Stimulated activated effector memory CD8-positive, alpha-beta T cell treated with anti-CD3 and anti-CD28 coated beads, Interleukin-12 subunit alpha, Interleukin-12 subunit beta, amount 100 ng/mL, for 72 hours (primary cell): ENCODE measurements at regions not wholly inside any gene's neighbourhood (a gene's known extent, or its start where the extent isn't known, plus 50 kb on each side); places are given as distances from the start of the nearest gene placed in this dataset.
A peak's percentile ranks its signal among the peaks of the same experiment; 100 is the strongest.

ENCODE experiments used
- ATAC-seq: fragments of 150-1000 bp; cut with Tn5 transposase; 2 replicates; pipeline ENCODE4 v1.10.0; 2021
- DNase-seq, 2 donors: peaks; one replicate each; pipeline ENCODE4 v3.0.0; 2021 to 2022; ENCODE audit warnings: low spot score in 2 of 2
- H3K27ac Mint-ChIP-seq: one replicate; pipeline ENCODE4 v1.8.0; 2022; ENCODE audit warnings: mild to moderate bottlenecking, mixed read lengths
- H3K36me3 Mint-ChIP-seq: one replicate; pipeline ENCODE4 v1.8.0; 2022; ENCODE audit warnings: mild to moderate bottlenecking, mixed read lengths
- H3K4me1 Mint-ChIP-seq: one replicate; pipeline ENCODE4 v1.8.0; 2022; ENCODE audit warnings: mixed read lengths
- H3K4me3 Mint-ChIP-seq: one replicate; pipeline ENCODE4 v1.8.0; 2022; ENCODE audit warnings: mild to moderate bottlenecking, mixed read lengths
- H3K9me3 Mint-ChIP-seq: one replicate; pipeline ENCODE4 v1.8.0; 2022; ENCODE audit warnings: mixed read lengths

DNA sequence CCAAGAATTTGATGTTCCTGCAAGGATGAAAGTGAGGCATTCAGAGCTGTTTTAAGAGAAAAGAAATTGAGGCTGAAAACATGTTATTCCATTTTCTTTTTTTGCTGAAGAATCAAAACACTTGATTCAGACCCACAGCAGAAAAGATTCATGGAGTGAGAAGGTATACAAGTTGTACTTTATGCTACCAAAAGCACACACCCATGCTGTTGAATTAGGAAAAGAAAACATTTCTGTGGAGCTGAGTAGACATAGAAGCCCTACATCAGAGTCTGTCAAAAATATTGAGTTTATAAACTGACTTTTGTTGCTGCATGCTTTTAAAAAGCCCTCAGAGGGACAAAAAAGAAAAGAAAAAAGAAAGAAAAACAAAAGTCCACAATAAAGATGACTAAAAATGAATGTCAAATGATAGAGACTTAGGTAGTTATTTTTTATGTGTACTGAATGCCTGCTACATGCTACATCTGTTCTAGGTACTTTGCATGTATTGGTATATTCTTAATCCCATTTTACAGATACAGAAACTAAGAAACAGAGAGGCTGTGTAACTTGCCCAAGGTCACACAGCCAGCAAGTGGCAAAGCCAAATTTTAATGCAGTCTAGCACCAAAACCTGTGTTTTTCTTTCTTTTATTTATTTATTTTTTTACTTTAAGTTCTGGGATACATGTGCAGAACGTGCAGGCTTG lies 71.7 kb upstream of the PALS2 start:
- Mint-ChIP-seq H3K9me3 (no peaks in the 10 kb centered on the region), H3K4me3 (no peak overlapping the region), H3K27ac (no peak overlapping the region), H3K4me1 (no peaks in the 10 kb centered on the region), H3K36me3 (no peaks in the 10 kb centered on the region)
- DNase-seq (no peak), ATAC-seq (no peak)

- no peaks in the 10 kb centered on the region for H3K4me1 Mint-ChIP-seq
- no peaks in the 10 kb centered on the region for H3K9me3 Mint-ChIP-seq
- no peak for ATAC-seq
- DNase-seq: no peak
- no peaks in the 10 kb centered on the region for H3K36me3 Mint-ChIP-seq
- no peak overlapping the region for H3K27ac Mint-ChIP-seq
- no peak overlapping the region for H3K4me3 Mint-ChIP-seq
These were observed 71.1 kb upstream of the PALS2 start for GRCh38 chr7:24502135-24502488.

DNA sequence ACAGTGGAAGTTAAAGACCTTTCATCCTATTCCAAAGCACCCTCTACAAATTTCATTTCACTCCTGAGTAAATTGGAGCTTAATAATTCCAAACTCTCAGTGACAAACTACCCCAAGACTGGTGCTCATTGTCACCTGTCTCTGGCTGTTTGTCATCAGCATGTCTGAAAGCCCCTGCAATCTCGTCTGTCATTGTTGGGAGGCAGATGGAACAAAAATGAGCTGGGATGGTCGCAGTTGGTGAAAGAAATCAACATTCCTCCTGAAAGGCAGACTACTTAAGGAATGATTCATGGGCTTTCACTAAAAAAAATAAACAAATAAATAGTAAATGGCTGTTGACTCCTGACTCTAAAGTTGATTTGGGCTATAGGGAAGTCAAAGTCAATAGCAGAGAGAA lies 69.7 kb upstream of the PALS2 start:
- Mint-ChIP-seq H3K27ac (no peak overlapping the region), H3K36me3 (no peaks in the 10 kb centered on the region), H3K9me3 (no peaks in the 10 kb centered on the region), H3K4me1 (no peaks in the 10 kb centered on the region), H3K4me3 (no peak overlapping the region)
- DNase-seq: no peak
- ATAC-seq: no peak

DNA sequence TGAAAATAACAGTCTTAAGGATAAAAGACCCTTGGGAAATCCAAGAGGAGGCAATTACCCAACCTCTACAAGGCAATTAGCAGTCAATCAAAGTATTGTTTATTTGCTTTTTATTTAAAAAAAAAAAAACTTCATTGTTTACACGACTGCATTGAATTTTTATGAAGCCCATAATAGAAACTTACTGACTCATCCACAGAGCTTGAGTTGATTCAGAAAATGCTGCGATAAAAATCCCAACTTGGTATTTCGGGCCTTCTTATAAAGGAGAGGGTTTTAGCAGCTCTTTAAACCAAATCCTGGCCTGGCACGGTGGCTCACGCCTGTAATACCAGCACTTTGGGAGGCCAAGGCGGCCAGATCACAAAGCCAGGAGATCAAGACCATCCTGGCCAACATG lies 69.2 kb upstream of the PALS2 start:
- DNase-seq: no peak
- H3K27ac Mint-ChIP-seq: no peak overlapping the region
- no peaks in the 10 kb centered on the region for H3K9me3 Mint-ChIP-seq
- no peak overlapping the region for H3K4me3 Mint-ChIP-seq
- no peaks in the 10 kb centered on the region for H3K36me3 Mint-ChIP-seq
- H3K4me1 Mint-ChIP-seq: no peaks in the 10 kb centered on the region
- no peak for ATAC-seq

- Mint-ChIP-seq H3K36me3 (no peaks in the 10 kb centered on the region), H3K9me3 (no peaks in the 10 kb centered on the region), H3K4me1 (no peaks in the 10 kb centered on the region), H3K4me3 (no peak overlapping the region), H3K27ac (no peak overlapping the region)
- no peak for ATAC-seq
- no peak for DNase-seq
These were observed 68.4 kb upstream of the PALS2 start for GRCh38 chr7:24504836-24505235.

GRCh38 chr7:24505968-24506367 lies 67.3 kb upstream of the PALS2 start:
- Mint-ChIP-seq H3K27ac (no peak overlapping the region), H3K36me3 (no peaks in the 10 kb centered on the region), H3K4me3 (no peak overlapping the region), H3K4me1 (no peaks in the 10 kb centered on the region), H3K9me3 (no peaks in the 10 kb centered on the region)
- no peak for ATAC-seq
- DNase-seq: no peak

DNA sequence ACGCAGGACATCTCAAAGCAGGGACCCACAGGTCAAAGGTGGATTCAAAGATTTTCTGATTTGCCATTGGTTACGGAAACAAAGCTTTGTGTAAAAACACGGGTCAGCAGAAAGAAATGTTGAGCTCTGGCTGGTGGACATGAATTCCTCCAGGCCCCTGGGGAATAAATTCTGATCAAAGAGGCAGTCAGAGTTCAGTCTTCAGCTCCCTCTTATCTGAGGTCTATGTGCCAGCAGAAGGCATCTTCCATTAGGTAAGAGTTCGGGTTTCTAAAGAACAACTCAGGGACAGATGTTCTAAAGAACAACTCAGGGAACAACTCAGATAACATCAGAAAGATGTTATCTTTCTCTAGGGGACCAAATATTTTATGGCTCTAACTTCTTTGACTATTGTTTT lies 64.9 kb upstream of the PALS2 start:
- H3K4me3 Mint-ChIP-seq: no peak overlapping the region
- ATAC-seq (no peak), DNase-seq (no peak)
- H3K4me1 Mint-ChIP-seq: no peaks in the 10 kb centered on the region
- no peak overlapping the region for H3K27ac Mint-ChIP-seq
- H3K9me3 Mint-ChIP-seq: no peaks in the 10 kb centered on the region
- H3K36me3 Mint-ChIP-seq: no peaks in the 10 kb centered on the region

GRCh38 chr7:24510759-24511158 lies 62.5 kb upstream of the PALS2 start:
- H3K4me1 Mint-ChIP-seq: no peaks in the 10 kb centered on the region
- DNase-seq (no peak), ATAC-seq (peak; percentile 26)
- H3K36me3 Mint-ChIP-seq: no peaks in the 10 kb centered on the region
- no peak overlapping the region for H3K4me3 Mint-ChIP-seq
- H3K27ac Mint-ChIP-seq: no peak overlapping the region
- H3K9me3 Mint-ChIP-seq: no peaks in the 10 kb centered on the region

DNA sequence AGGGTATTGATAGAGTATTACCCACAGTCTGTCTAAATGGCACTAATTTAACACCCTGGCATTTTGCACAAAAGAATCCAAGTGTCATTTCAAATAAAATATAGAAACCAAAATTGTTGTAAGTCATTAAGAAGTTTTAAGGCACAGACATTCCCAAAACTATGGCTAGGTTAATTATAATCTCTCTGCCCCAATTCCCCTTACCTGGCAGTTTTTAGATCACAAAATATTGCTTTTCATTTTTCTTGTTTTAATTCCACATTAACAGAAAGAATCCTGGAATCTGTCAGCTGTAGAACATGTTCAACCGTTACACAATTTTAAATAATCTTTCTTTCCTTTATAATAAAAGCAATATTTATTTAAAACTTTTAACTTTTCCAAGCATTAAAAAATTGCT lies 56.1 kb upstream of the PALS2 start:
- Mint-ChIP-seq H3K9me3 (no peaks in the 10 kb centered on the region), H3K36me3 (no peaks in the 10 kb centered on the region), H3K4me1 (no peaks in the 10 kb centered on the region), H3K4me3 (no peak overlapping the region), H3K27ac (no peak overlapping the region)
- DNase-seq: no peak
- ATAC-seq: no peak

- no peak for ATAC-seq
- no peak for DNase-seq
- H3K9me3 Mint-ChIP-seq: no peaks in the 10 kb centered on the region
- H3K4me3 Mint-ChIP-seq: no peak overlapping the region
- H3K36me3 Mint-ChIP-seq: no peaks in the 10 kb centered on the region
- H3K4me1 Mint-ChIP-seq: no peaks in the 10 kb centered on the region
- H3K27ac Mint-ChIP-seq: no peak overlapping the region
These were observed 51.2 kb upstream of the PALS2 start for GRCh38 chr7:24521917-24522623.
